PC-3 (cell line): ENCODE measurements at regions not wholly inside any gene's neighbourhood (a gene's known extent, or its start where the extent isn't known, plus 50 kb on each side); places are given as distances from the start of the nearest gene placed in this dataset.

Experiments
- EZH2 ChIP-seq: fragments of 300-600 bp; sonication (generic); IDR thresholded peaks from one replicate; pipeline ENCODE4 v1.6.1; 2017; ENCODE audit warnings: antibody characterized with exemption, mild to moderate bottlenecking, low read length; ENCODE audit not compliant: unreplicated experiment
- EZH2phosphoT487 ChIP-seq: fragments of 300-600 bp; sonication (generic); IDR thresholded peaks from 2 replicates; pipeline ENCODE4 v1.6.1; 2018; ENCODE audit warnings: mild to moderate bottlenecking, antibody characterized with exemption, low read length, borderline replicate concordance
- TF ChIP-seq, protein P1 (sequence below): fragments of 300-600 bp; sonication (generic); conservative IDR thresholded peaks from 2 replicates; pipeline ENCODE4 v1.5.1; 2017; ENCODE audit warnings: antibody characterized with exemption, low read depth, mild to moderate bottlenecking, low read length

DNA sequence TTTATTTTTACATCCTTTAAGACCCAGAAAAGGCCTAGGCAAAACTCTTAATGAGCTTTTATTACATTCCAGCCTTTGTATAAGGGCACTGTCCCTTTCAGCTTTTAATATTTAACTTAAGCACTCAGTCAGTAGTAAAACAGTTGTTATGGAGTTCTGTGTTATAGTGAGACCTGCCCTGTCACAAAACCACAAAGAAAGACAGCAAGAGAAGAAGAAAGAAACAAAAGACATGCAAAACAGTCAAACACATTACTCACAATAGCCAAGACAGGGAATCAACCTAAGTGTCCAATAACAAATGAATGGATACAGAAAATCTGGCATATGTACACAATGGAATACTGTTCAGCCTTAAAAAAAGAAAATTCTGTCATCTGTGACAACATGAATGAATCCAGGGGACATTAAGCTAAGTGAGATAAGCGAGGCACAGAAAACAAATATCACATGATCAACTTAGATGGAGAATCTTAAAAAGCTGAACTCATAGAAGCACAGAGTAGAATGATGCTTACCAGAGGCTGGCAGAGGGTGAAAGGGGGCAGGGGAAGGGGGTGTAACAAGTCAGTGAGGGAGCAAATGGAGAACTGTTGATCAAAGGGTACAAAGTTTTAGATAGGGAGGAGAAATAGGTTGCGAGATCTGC, 63.8 kb upstream of the CCNG1 start:
- TF ChIP-seq, protein P1, sequence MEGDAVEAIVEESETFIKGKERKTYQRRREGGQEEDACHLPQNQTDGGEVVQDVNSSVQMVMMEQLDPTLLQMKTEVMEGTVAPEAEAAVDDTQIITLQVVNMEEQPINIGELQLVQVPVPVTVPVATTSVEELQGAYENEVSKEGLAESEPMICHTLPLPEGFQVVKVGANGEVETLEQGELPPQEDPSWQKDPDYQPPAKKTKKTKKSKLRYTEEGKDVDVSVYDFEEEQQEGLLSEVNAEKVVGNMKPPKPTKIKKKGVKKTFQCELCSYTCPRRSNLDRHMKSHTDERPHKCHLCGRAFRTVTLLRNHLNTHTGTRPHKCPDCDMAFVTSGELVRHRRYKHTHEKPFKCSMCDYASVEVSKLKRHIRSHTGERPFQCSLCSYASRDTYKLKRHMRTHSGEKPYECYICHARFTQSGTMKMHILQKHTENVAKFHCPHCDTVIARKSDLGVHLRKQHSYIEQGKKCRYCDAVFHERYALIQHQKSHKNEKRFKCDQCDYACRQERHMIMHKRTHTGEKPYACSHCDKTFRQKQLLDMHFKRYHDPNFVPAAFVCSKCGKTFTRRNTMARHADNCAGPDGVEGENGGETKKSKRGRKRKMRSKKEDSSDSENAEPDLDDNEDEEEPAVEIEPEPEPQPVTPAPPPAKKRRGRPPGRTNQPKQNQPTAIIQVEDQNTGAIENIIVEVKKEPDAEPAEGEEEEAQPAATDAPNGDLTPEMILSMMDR, result no peak
- no peak for TF ChIP-seq EZH2
- TF ChIP-seq EZH2phosphoT487, result no peak
